KMS-11 (cell line): ENCODE measurements at regions not wholly inside any gene's neighbourhood (a gene's known extent, or its start where the extent isn't known, plus 50 kb on each side); places are given as distances from the start of the nearest gene placed in this dataset.
A peak's percentile ranks its signal among the peaks of the same experiment; 100 is the strongest.

Experiments used
- H2AFZ ChIP-seq: fragments of 200-600 bp; sonication (generic); 2 replicates; pipeline ENCODE4 v1.6.1; 2016; ENCODE audit warnings: antibody characterized with exemption, mixed run types, low read depth
- H3K27ac ChIP-seq: fragments of 200-600 bp; sonication (generic); 2 replicates; pipeline ENCODE4 v1.6.1; 2016; ENCODE audit warnings: mild to moderate bottlenecking, mixed run types
- H3K27me3 ChIP-seq: fragments of 200-600 bp; sonication (generic); 2 replicates; pipeline ENCODE4 v1.6.1; 2017; ENCODE audit warnings: mild to moderate bottlenecking, low read depth, mixed run types, moderate library complexity; ENCODE audit not compliant: insufficient read depth
- H3K36me3 ChIP-seq: fragments of 200-600 bp; sonication (generic); 2 replicates; pipeline ENCODE4 v1.6.1; 2017; ENCODE audit warnings: mild to moderate bottlenecking, mixed run types; ENCODE audit not compliant: insufficient read depth
- H3K4me1 ChIP-seq: fragments of 200-600 bp; sonication (generic); 2 replicates; pipeline ENCODE4 v1.6.1; 2016; ENCODE audit warnings: mild to moderate bottlenecking, low read depth, mixed run types; ENCODE audit not compliant: poor library complexity, severe bottlenecking
- H3K4me2 ChIP-seq: fragments of 200-600 bp; sonication (generic); 2 replicates; pipeline ENCODE4 v1.7.0; 2016; ENCODE audit warnings: mild to moderate bottlenecking, mixed run types
- H3K4me3 ChIP-seq: fragments of 200-600 bp; sonication (generic); IDR thresholded peaks from 2 replicates; pipeline ENCODE4 v1.6.1; 2017; ENCODE audit warnings: low read depth, low read length, mixed read lengths; ENCODE audit not compliant: insufficient read depth
- H3K79me2 ChIP-seq: fragments of 200-600 bp; sonication (generic); 2 replicates; pipeline ENCODE4 v1.6.1; 2016; ENCODE audit warnings: low read depth, mixed run types; ENCODE audit not compliant: insufficient read depth
- H3K9ac ChIP-seq: fragments of 200-600 bp; sonication (generic); 2 replicates; pipeline ENCODE4 v1.6.1; 2016; ENCODE audit warnings: mild to moderate bottlenecking, mixed run types
- H4K20me1 ChIP-seq: fragments of 200-600 bp; sonication (generic); 2 replicates; pipeline ENCODE4 v1.6.1; 2016; ENCODE audit warnings: mild to moderate bottlenecking, mixed run types; ENCODE audit not compliant: insufficient read depth
- TF ChIP-seq, protein P1 (sequence below): fragments of 200-600 bp; sonication (generic); conservative IDR thresholded peaks from 2 replicates; pipeline ENCODE4 v1.6.1; 2017; ENCODE audit warnings: low read depth, mild to moderate bottlenecking, antibody characterized with exemption, low read length, moderate library complexity, mixed read lengths

DNA sequence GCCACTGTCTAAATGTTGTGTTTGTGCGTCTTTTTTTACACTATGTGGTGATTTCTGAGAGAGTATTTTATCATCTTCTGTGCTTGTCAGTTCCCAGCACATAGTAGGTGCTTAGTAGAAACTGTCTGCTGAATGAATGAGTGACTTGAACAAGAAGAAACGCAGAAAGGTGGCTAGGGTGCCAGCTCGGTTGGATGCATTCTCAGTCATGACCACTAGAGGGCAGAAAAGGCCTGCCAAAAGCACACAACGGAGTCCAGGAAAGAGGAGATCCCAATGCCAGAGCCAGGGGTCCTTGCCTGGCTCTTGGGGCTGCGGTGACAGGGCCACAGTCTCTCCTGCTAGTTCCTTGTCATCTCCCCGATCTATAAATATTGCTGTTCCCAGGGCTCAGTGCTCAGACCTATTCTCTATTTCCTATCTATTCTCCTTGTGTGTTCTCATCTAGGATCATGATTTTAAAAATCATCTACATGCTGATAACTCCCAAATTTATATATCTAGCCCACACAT is 57.3 kb upstream of the CCL1 start:
- no peak overlapping the region for H3K27ac ChIP-seq
- peaks cover 21% of the 10 kb centered on the region for H3K4me1 ChIP-seq
- no peak overlapping the region for H3K4me3 ChIP-seq
- no peak overlapping the region for H3K9ac ChIP-seq
- H3K27me3 ChIP-seq = no peaks in the 10 kb centered on the region
- no peak overlapping the region for H2AFZ ChIP-seq
- TF ChIP-seq, protein P1, sequence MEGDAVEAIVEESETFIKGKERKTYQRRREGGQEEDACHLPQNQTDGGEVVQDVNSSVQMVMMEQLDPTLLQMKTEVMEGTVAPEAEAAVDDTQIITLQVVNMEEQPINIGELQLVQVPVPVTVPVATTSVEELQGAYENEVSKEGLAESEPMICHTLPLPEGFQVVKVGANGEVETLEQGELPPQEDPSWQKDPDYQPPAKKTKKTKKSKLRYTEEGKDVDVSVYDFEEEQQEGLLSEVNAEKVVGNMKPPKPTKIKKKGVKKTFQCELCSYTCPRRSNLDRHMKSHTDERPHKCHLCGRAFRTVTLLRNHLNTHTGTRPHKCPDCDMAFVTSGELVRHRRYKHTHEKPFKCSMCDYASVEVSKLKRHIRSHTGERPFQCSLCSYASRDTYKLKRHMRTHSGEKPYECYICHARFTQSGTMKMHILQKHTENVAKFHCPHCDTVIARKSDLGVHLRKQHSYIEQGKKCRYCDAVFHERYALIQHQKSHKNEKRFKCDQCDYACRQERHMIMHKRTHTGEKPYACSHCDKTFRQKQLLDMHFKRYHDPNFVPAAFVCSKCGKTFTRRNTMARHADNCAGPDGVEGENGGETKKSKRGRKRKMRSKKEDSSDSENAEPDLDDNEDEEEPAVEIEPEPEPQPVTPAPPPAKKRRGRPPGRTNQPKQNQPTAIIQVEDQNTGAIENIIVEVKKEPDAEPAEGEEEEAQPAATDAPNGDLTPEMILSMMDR = peak; percentile 100
- no peaks in the 10 kb centered on the region for H3K79me2 ChIP-seq
- H3K36me3 ChIP-seq = no peaks in the 10 kb centered on the region
- no peaks in the 10 kb centered on the region for H4K20me1 ChIP-seq
- no peak overlapping the region for H3K4me2 ChIP-seq

DNA sequence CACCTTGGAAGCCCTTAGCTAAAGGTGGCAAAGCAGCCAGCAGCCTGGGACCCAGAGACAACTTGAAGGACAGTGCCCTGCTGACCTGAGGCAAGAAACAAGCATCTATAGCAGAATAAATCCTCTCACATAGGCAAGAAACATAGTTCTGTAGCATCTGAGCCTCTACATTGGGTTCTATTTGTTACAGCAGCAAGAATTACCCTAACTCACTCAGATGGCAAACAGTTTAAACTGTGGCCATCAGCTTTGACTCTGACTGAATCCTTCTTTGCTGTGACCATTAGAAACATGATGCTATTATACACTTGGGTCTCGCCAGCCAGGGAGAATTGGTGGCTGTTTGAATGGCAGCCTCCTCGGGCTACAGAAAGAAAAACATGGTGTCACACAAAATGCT is 53.1 kb upstream of the CCL1 start:
- Histone ChIP-seq H3K9ac (no peak overlapping the region), H3K4me2 (no peak overlapping the region), H2AFZ (no peak overlapping the region), H3K4me1 (peaks cover 21% of the 10 kb centered on the region), H3K27me3 (no peaks in the 10 kb centered on the region), H3K36me3 (no peaks in the 10 kb centered on the region), H3K79me2 (no peaks in the 10 kb centered on the region), H3K27ac (no peak overlapping the region), H4K20me1 (no peaks in the 10 kb centered on the region), H3K4me3 (no peak overlapping the region)
- TF ChIP-seq, protein P1 = no peak

DNA sequence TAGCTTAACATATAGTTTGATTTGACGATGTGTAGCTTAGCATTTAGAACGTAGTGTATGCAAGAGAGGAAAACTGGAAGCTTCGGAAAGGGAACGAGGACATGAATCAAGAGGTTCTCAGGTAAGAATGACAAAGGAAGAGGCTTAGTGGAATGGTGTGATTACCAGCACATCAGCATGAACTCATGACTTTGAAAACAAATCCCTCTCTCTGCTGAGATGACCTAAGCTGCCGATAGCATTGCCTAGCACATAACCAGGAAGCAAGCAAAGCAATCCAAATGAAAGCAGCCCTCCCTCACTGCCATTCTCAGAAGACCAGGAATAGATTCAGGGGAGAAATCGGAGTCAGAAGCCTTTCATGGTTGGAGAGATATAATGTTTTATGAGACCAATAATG is 51.3 kb upstream of the CCL1 start:
- H3K79me2 ChIP-seq = no peaks in the 10 kb centered on the region
- H3K9ac ChIP-seq = no peak overlapping the region
- H3K4me2 ChIP-seq = no peak overlapping the region
- H3K4me3 ChIP-seq = no peak overlapping the region
- H3K36me3 ChIP-seq = no peaks in the 10 kb centered on the region
- H3K27ac ChIP-seq = no peak overlapping the region
- no peaks in the 10 kb centered on the region for H3K27me3 ChIP-seq
- peaks cover 6% of the 10 kb centered on the region for H3K4me1 ChIP-seq
- TF ChIP-seq, protein P1 = no peak
- H2AFZ ChIP-seq = no peak overlapping the region
- H4K20me1 ChIP-seq = no peaks in the 10 kb centered on the region

DNA sequence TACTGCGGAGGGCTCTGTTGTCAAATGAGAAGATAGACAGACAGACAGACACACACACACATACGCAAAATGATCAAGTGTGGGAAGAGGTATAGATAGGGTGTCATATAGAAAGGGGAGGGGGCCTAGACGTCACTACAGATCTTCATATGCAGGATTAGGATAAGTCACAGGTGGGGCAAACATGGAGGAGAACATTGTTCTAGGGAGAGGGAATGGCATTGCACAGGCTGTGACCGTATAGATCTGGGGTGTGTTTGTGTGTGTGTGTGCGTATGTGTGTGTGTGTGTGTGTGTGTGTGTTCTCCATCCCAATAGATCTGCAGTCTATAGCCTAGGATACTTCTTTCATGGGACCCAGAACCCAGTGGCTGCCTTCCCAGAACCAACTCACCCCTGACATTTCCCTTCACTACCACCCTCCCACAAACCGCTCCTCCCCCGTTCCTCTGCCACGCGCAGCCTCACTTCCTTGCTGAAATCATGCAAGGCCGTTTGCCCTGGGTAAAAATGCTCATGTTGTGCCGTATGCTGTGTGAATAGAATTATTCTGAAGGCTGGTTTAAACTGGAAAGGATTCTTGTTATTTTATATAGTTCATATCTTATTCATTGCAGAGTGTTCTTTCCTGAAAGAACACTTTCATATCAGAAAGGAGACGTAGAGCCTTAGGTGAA is 50.5 kb upstream of the CCL1 start:
- TF ChIP-seq, protein P1 = no peak
- H3K27me3 ChIP-seq = no peaks in the 10 kb centered on the region
- no peaks in the 10 kb centered on the region for H4K20me1 ChIP-seq
- H3K9ac ChIP-seq = no peak overlapping the region
- H3K4me3 ChIP-seq = no peak overlapping the region
- H2AFZ ChIP-seq = no peak overlapping the region
- H3K27ac ChIP-seq = no peak overlapping the region
- no peak overlapping the region for H3K4me2 ChIP-seq
- no peaks in the 10 kb centered on the region for H3K79me2 ChIP-seq
- peaks cover 3% of the 10 kb centered on the region for H3K4me1 ChIP-seq
- H3K36me3 ChIP-seq = no peaks in the 10 kb centered on the region
